RCC 7860 (cell line): ENCODE measurements at regions not wholly inside any gene's neighbourhood (a gene's known extent, or its start where the extent isn't known, plus 50 kb on each side); places are given as distances from the start of the nearest gene placed in this dataset.

Experiments used
- DNase-seq: peaks from one replicate; pipeline ENCODE4 v3.0.0-alpha.2; 2015; ENCODE audit warnings: low spot score
- FAIRE-seq: peaks from 2 replicates; lab custom pipeline; 2012; peaks lifted over from hg19 to GRCh38; lab: Jason Lieb, UNC

- no peak for DNase-seq
- no peak for FAIRE-seq
Observed at GRCh38 chr13:32859707-32860292, 156.4 kb upstream of the KL start.

- FAIRE-seq, result no peak
- no peak for DNase-seq
Observed at GRCh38 chr13:32861304-32861703, 154.9 kb upstream of the KL start.

GRCh38 chr13:32863596-32863995 lies 152.6 kb upstream of the KL start:
- no peak for FAIRE-seq

GRCh38 chr13:32866921-32867320 lies 149.3 kb upstream of the KL start:
- FAIRE-seq, result no peak
- DNase-seq, result no peak

More at GRCh38 chr13:32863596-32863995, 152.6 kb upstream of the KL start:
- no peak for DNase-seq

- FAIRE-seq (no peak), DNase-seq (no peak)
Observed at GRCh38 chr13:32877491-32877890, 138.7 kb upstream of the KL start.

- DNase-seq (peak; percentile 90), FAIRE-seq (peak; percentile 77)
Observed at GRCh38 chr13:32878163-32878562, 138.1 kb upstream of the KL start.

- FAIRE-seq, result no peak
Observed at GRCh38 chr13:32880636-32881035, 135.6 kb upstream of the KL start.

GRCh38 chr13:32881074-32881776 lies 135.0 kb upstream of the KL start:
- DNase-seq, result peak; percentile 64

More at GRCh38 chr13:32880636-32881035, 135.6 kb upstream of the KL start:
- no peak for DNase-seq

GRCh38 chr13:32881777-32882145 lies 134.5 kb upstream of the KL start:
- DNase-seq (peak; percentile 31), FAIRE-seq (peak; percentile 15)

More at GRCh38 chr13:32881074-32881776, 135.0 kb upstream of the KL start:
- FAIRE-seq, result peak; percentile 64

GRCh38 chr13:32882691-32883090 lies 133.5 kb upstream of the KL start:
- DNase-seq, result no peak
- no peak for FAIRE-seq

- DNase-seq (no peak), FAIRE-seq (no peak)
Observed at GRCh38 chr13:32883474-32883873, 132.7 kb upstream of the KL start.

GRCh38 chr13:32887617-32888016 lies 128.6 kb upstream of the KL start:
- no peak for DNase-seq
- no peak for FAIRE-seq

- DNase-seq (no peak), FAIRE-seq (no peak)
Observed at GRCh38 chr13:32889986-32890565, 126.1 kb upstream of the KL start.

GRCh38 chr13:32893176-32893575 lies 123.0 kb upstream of the KL start:
- no peak for FAIRE-seq
- no peak for DNase-seq

- FAIRE-seq (no peak), DNase-seq (no peak)
Observed at GRCh38 chr13:32894589-32895001, 121.6 kb upstream of the KL start.

- FAIRE-seq (no peak), DNase-seq (no peak)
Observed at GRCh38 chr13:32895296-32895695, 120.9 kb upstream of the KL start.

GRCh38 chr13:32897296-32897695 lies 118.9 kb upstream of the KL start:
- no peak for FAIRE-seq
- no peak for DNase-seq

GRCh38 chr13:32902029-32902780 lies 114.0 kb upstream of the KL start:
- DNase-seq (no peak), FAIRE-seq (no peak)

- no peak for DNase-seq
- no peak for FAIRE-seq
Observed at GRCh38 chr13:32902874-32903273, 113.3 kb upstream of the KL start.

GRCh38 chr13:32903720-32904119 lies 112.5 kb upstream of the KL start:
- no peak for DNase-seq

GRCh38 chr13:32904266-32904665 lies 112.0 kb upstream of the KL start:
- DNase-seq (no peak), FAIRE-seq (no peak)

More at GRCh38 chr13:32903720-32904119, 112.5 kb upstream of the KL start:
- FAIRE-seq, result no peak
